Lower leg skin (tissue), 3 donors: ENCODE measurements at regions not wholly inside any gene's neighbourhood (a gene's known extent, or its start where the extent isn't known, plus 50 kb on each side); places are given as distances from the start of the nearest gene placed in this dataset.

Experiments
- POLR2A ChIP-seq, 2 donors: fragments of 450-650 bp; IDR thresholded peaks; one replicate each; pipeline ENCODE4 v1.6.1; 2016 to 2017; ENCODE audit warnings: antibody characterized with exemption in 2 of 2, mild to moderate bottlenecking in 1 of 2, moderate library complexity in 1 of 2
- TF ChIP-seq, protein P1 (sequence below), 3 donors: fragments of 450-650 bp; IDR thresholded peaks; one replicate each; pipeline ENCODE4 v1.5.1; 2016; ENCODE audit warnings: antibody characterized with exemption in 3 of 3, mild to moderate bottlenecking in 3 of 3, moderate library complexity in 2 of 3

DNA sequence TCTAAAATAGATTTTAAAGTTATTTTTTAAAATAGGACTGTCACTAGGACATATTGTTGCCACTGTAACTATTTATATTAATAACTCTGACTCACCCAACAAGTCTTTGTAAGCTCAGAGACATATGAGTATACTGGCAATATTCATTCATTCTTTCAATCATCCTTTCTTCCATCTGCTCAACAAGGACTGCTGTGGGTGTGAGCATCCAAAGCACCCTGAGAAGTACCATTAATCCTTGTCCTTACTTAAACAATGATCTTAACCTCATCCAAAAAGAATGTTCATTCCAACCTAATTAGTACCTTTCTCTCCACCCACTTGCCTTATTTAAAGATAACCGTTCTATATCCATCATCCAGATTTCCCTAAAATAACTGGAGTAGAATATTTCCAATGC, 94.2 kb upstream of the PPP2R3A start:
- TF ChIP-seq, protein P1, sequence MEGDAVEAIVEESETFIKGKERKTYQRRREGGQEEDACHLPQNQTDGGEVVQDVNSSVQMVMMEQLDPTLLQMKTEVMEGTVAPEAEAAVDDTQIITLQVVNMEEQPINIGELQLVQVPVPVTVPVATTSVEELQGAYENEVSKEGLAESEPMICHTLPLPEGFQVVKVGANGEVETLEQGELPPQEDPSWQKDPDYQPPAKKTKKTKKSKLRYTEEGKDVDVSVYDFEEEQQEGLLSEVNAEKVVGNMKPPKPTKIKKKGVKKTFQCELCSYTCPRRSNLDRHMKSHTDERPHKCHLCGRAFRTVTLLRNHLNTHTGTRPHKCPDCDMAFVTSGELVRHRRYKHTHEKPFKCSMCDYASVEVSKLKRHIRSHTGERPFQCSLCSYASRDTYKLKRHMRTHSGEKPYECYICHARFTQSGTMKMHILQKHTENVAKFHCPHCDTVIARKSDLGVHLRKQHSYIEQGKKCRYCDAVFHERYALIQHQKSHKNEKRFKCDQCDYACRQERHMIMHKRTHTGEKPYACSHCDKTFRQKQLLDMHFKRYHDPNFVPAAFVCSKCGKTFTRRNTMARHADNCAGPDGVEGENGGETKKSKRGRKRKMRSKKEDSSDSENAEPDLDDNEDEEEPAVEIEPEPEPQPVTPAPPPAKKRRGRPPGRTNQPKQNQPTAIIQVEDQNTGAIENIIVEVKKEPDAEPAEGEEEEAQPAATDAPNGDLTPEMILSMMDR (IDR thresholded peaks at IDR 0.05) = no peak
- no peak for TF ChIP-seq POLR2A (IDR thresholded peaks at IDR 0.05)
